Natural killer cell (primary cell): ENCODE measurements at regions not wholly inside any gene's neighbourhood (a gene's known extent, or its start where the extent isn't known, plus 50 kb on each side); places are given as distances from the start of the nearest gene placed in this dataset.

Experiments
- ATAC-seq, 3 donors: fragments of 150-1000 bp in 2 of 3; fragments of 200-7000 bp in 1 of 3; cut with Tn5 transposase; 1 replicate in 1 of 3; 2 replicates in 2 of 3; pipeline ENCODE4 v1.10.0; 2021; ENCODE audit warnings: mild to moderate bottlenecking in 2 of 3, moderate library complexity in 2 of 3
- DNase-seq, 2 donors: peaks; one replicate each; pipeline versions ENCODE4 v3.0.0 to v3.0.0-alpha.2; 2013 to 2021; ENCODE audit warnings: mixed read lengths in 1 of 2
- H3K27ac ChIP-seq: one replicate; pipeline ENCODE4 v1.5.1; 2013; ENCODE audit warnings: mild to moderate bottlenecking, low read length
- H3K27me3 ChIP-seq: one replicate; pipeline ENCODE4 v1.6.1; 2013; ENCODE audit warnings: low read length; ENCODE audit not compliant: control insufficient read depth, insufficient read depth
- H3K36me3 ChIP-seq: one replicate; pipeline ENCODE4 v1.6.1; 2013; ENCODE audit warnings: low read length; ENCODE audit not compliant: control insufficient read depth, insufficient read depth
- H3K4me1 ChIP-seq: one replicate; pipeline ENCODE4 v1.6.1; 2013; ENCODE audit warnings: low read length; ENCODE audit not compliant: control insufficient read depth, insufficient read depth
- H3K4me3 ChIP-seq: one replicate; pipeline ENCODE4 v1.5.1; 2013; ENCODE audit warnings: low read length
- H3K9me3 ChIP-seq: one replicate; pipeline ENCODE4 v1.6.1; 2013; ENCODE audit warnings: low read length; ENCODE audit not compliant: control insufficient read depth, insufficient read depth
- H3K27ac Mint-ChIP-seq, 2 donors: one replicate each; pipeline ENCODE4 v1.8.0; 2022; ENCODE audit warnings: mild to moderate bottlenecking in 2 of 2, mixed read lengths in 2 of 2, moderate library complexity in 1 of 2
- H3K27me3 Mint-ChIP-seq, 2 donors: one replicate each; pipeline ENCODE4 v1.8.0; 2022; ENCODE audit warnings: low read depth in 2 of 2, mixed read lengths in 2 of 2
- H3K36me3 Mint-ChIP-seq: one replicate; pipeline ENCODE4 v1.8.0; 2022; ENCODE audit warnings: mixed read lengths
- H3K4me1 Mint-ChIP-seq, 2 donors: one replicate each; pipeline ENCODE4 v1.8.0; 2022; ENCODE audit warnings: mixed read lengths in 2 of 2
- H3K4me3 Mint-ChIP-seq: one replicate; pipeline ENCODE4 v1.8.0; 2022; ENCODE audit warnings: mild to moderate bottlenecking, moderate library complexity, mixed read lengths
- H3K9me3 Mint-ChIP-seq, 2 donors: one replicate each; pipeline ENCODE4 v1.8.0; 2022; ENCODE audit warnings: mixed read lengths in 2 of 2
- CTCF ChIP-seq: fragments of 200-600 bp; IDR thresholded peaks from one replicate; pipeline ENCODE4 v1.8.0; 2022; ENCODE audit warnings: antibody characterized with exemption
- WGBS: methylation state at CpG from one replicate; pipeline ENCODE4 v1.1.7; 2013; ENCODE audit warnings: missing lambda C conversion rate; ENCODE audit not compliant: insufficient coverage; 5-methylcytosine and 5-hydroxymethylcytosine counted together
- intact Hi-C: fragments of 100-400 bp; cut with micrococcal nuclease; formaldehyde crosslinking; loops from one replicate; pipeline ENCODE4 v1.14.2; 2022

GRCh38 chr18:51997129-51997528, 342.9 kb upstream of the DCC start:
- Mint-ChIP-seq H3K27ac (no peak overlapping the region), H3K36me3 (no peaks in the 10 kb centered on the region), H3K4me3 (no peak overlapping the region), H3K4me1 (no peaks in the 10 kb centered on the region), H3K27me3 (no peaks in the 10 kb centered on the region), H3K9me3 (peaks cover 0 to 8% of the 10 kb centered on the region in 2 donors)
- H3K4me1 ChIP-seq: no peaks in the 10 kb centered on the region
- no peak overlapping the region for H3K4me3 ChIP-seq
- 83% methylated on average over 2 of the region's 2 CpGs for WGBS
- no peaks in the 10 kb centered on the region for H3K36me3 ChIP-seq
- H3K27me3 ChIP-seq: no peaks in the 10 kb centered on the region
- ATAC-seq (no peak), DNase-seq (no peak)
- intact Hi-C loops: no loop called here
- H3K9me3 ChIP-seq: peaks cover 4% of the 10 kb centered on the region
- no peak overlapping the region for H3K27ac ChIP-seq
- TF ChIP-seq CTCF: no peak

GRCh38 chr18:51998066-51998465, 341.9 kb upstream of the DCC start:
- Mint-ChIP-seq H3K36me3 (no peaks in the 10 kb centered on the region), H3K27me3 (no peaks in the 10 kb centered on the region), H3K9me3 (peaks cover 0 to 5% of the 10 kb centered on the region in 2 donors), H3K4me3 (no peak overlapping the region), H3K27ac (no peak overlapping the region), H3K4me1 (no peaks in the 10 kb centered on the region)
- intact Hi-C loops: no loop called here
- Histone ChIP-seq H3K9me3 (peaks cover 4% of the 10 kb centered on the region), H3K27me3 (no peaks in the 10 kb centered on the region), H3K27ac (no peak overlapping the region), H3K4me3 (no peak overlapping the region), H3K4me1 (no peaks in the 10 kb centered on the region), H3K36me3 (no peaks in the 10 kb centered on the region)
- ATAC-seq (no peak), DNase-seq (no peak)
- TF ChIP-seq CTCF: no peak
- 94% methylated on average over 3 of the region's 3 CpGs for WGBS

- no peaks in the 10 kb centered on the region for H3K27me3 Mint-ChIP-seq
- DNase-seq: no peak
- H3K36me3 Mint-ChIP-seq: no peaks in the 10 kb centered on the region
- 85% methylated on average over 3 of the region's 3 CpGs for WGBS
- TF ChIP-seq CTCF: no peak
- H3K4me3 Mint-ChIP-seq: no peak overlapping the region
- H3K4me3 ChIP-seq: no peak overlapping the region
- no peak overlapping the region for H3K27ac Mint-ChIP-seq
- H3K4me1 ChIP-seq: no peaks in the 10 kb centered on the region
- H3K27ac ChIP-seq: no peak overlapping the region
- intact Hi-C loops: no loop called here
- no peaks in the 10 kb centered on the region for H3K36me3 ChIP-seq
- no peak for ATAC-seq
- no peaks in the 10 kb centered on the region for H3K4me1 Mint-ChIP-seq
- peaks cover 0 to 5% of the 10 kb centered on the region in 2 donors for H3K9me3 Mint-ChIP-seq
- no peaks in the 10 kb centered on the region for H3K27me3 ChIP-seq
- H3K9me3 ChIP-seq: peaks cover 4% of the 10 kb centered on the region
These were observed 341.3 kb upstream of the DCC start for GRCh38 chr18:51998711-51999110.

GRCh38 chr18:51999351-51999750, 340.6 kb upstream of the DCC start:
- H3K4me3 ChIP-seq: no peak overlapping the region
- intact Hi-C loops: no loop called here
- ATAC-seq (no peak), DNase-seq (no peak)
- H3K9me3 Mint-ChIP-seq: peaks cover 0 to 6% of the 10 kb centered on the region in 2 donors
- WGBS: 61% methylated on average over 2 of the region's 2 CpGs
- no peaks in the 10 kb centered on the region for H3K36me3 Mint-ChIP-seq
- H3K27me3 Mint-ChIP-seq: no peaks in the 10 kb centered on the region
- TF ChIP-seq CTCF: no peak
- H3K4me1 Mint-ChIP-seq: no peaks in the 10 kb centered on the region
- H3K27ac Mint-ChIP-seq: no peak overlapping the region
- no peaks in the 10 kb centered on the region for H3K4me1 ChIP-seq
- H3K9me3 ChIP-seq: peaks cover 4% of the 10 kb centered on the region
- no peak overlapping the region for H3K27ac ChIP-seq
- H3K27me3 ChIP-seq: no peaks in the 10 kb centered on the region
- H3K36me3 ChIP-seq: no peaks in the 10 kb centered on the region
- H3K4me3 Mint-ChIP-seq: no peak overlapping the region
